NCI-H345 treated with DMSO at 0.1 percent for 48 hours (cell line): ENCODE measurements at regions not wholly inside any gene's neighbourhood (a gene's known extent, or its start where the extent isn't known, plus 50 kb on each side); places are given as distances from the start of the nearest gene placed in this dataset.

Experiments
- DNase-seq: peaks from one replicate; lab custom pipeline; 2025; ENCODE audit not compliant: unreplicated experiment; lab: John Stamatoyannopoulos, UW

DNA sequence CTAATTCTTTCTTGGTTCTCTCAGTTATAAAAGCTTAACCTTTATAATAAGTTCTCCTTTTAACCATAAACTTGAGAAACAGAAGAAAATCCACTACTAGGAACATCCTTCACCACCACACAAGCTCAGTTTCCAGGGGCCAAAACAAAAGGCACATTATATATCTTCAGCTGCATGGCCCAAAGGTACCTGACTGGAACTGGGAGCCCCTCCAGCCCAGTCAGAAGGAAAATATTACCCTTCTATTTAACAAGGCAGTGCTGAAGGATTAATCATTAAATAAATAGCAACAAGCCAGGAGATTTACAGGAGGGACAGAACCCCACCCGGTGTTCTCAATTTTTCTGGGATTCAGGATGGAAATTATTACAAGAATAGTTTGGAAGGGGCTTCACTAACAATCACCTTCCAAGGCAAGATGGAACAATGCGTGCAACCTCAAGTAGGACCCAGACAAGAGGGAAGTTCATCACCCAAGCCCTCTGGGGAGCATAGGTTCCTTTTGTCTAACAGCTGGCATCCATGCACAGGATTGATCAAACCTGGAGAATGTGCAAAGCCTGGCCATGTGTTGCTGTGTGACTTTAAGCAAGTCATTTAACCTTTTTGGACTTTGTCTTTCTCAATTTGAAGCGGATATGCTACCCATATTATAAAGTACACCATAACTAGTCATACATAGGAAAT is 159.6 kb upstream of the SETBP1 start:
- DNase-seq = no peak

DNA sequence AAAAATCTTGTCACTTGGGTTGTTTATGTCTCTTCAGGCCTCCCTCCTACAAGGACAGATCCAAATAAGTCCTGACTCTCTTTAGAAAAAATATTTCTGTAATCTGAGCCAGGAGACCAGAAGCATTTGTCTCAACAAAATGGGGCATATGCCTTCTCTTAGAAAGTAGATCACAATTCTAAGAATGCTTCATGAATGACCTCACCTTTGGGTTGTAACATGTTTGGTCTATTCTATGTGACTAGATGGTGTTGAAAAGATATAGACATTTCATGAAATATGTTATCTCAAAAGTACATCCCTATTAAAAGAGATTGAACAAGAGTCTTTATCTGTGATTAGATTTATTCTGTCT is 159.0 kb upstream of the SETBP1 start:
- DNase-seq = no peak

DNA sequence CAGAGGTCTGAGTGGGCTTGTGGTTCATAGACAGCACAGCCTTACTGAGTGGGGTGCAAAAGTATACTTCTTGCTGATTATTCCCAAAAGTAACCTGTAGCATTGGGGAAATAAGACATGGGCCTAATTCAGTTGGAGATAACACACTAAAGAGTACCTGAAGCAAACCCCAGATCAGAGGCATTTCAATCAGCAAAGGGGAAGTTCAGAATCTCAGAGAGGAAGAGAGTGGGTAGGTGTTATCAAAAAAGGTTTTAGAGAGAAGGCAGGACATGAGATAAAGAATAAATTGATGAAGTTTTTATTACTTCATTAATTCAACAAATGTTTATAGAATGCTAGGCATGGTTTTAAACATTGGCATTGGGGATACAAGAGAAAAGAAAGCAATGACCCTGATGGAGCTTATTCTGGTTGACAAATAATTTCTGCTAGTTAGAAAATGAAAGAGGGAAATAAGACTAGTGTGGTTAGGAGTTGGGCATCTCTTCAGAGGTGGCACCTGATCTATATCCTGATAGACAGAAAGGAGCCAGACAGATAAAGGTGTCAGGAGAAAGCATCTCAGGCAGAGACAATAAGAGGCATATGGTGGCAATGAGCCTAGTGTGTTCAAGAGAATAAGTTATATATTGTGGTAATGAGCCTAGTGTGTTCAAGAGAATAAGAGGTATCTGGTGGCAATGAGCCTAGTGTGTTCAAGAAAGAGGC is 153.8 kb upstream of the SETBP1 start:
- DNase-seq = no peak

DNA sequence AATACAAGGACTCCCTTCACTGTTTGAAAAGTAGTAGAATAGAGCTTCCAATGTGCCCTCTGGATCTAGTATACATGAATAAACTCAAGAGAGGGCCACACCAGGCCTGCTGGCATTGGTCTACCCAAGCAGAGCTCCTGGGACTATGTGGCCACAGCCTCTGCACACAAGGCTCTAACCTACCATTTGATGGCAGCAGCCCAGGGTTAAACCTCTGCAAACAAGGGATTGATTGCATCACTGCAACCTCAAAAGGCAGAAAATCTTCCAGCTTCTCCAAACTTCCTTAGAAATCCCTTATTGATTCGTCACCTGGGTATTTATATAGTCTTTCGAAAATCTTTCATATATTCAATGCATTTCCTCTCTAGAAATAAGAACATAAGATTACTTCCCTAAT is 147.6 kb upstream of the SETBP1 start:
- DNase-seq = no peak

DNA sequence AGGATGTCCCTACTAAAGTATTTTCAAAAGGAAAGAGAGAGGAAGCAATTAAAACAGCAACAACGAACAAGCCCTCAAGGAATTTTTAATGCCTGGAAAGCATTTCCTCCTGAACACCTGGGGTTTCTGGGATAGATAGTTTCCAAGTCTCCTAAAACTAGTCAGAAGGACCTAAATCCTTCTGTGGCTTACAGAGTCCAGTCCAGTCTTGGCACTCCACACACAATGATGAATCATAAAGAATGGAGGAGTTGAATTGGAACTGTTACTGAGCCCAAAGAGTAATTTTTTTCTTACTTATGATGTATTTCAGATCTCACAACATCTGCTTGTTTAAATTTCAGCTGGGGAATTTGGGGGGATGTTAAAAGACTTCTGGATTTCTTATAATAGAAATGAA is 144.6 kb upstream of the SETBP1 start:
- no peak for DNase-seq

DNA sequence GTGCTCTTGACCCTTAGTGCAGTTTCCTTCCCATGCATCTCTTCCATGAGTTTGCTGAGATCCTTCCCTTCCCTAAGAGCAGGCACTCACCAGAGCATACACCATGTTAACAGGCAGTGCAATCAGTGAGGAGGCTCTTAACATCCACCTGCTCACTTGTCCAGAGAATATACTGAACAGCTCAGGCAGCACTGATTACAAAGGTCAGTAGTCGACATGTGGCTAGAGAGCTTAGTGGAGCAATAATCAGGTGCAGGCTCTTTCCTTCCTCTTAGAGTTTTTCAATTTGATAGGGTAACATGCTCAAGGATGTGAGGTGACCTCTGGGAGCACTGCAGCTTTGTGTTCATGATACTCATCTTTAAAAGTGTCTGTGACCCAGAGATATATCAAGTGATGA is 144.1 kb upstream of the SETBP1 start:
- no peak for DNase-seq

DNA sequence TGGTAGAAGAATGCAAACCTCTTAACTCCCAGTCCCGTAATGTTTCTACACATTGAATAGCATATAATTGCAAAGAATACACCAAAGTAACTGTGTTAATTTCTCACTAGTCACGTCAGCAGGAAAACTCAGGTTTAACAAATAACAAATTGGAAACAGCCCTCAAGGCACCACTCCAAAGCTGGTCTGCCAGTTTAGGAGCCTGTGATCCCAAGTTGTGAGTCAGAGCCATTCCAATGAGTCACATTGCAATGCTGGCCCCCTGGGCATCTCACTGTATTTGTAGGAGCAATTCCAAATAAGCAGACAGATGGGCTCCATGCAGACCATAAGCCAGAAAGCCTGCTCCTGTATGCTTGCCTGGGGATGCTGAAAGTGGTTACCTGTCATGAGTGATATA is 143.2 kb upstream of the SETBP1 start:
- DNase-seq = no peak

DNA sequence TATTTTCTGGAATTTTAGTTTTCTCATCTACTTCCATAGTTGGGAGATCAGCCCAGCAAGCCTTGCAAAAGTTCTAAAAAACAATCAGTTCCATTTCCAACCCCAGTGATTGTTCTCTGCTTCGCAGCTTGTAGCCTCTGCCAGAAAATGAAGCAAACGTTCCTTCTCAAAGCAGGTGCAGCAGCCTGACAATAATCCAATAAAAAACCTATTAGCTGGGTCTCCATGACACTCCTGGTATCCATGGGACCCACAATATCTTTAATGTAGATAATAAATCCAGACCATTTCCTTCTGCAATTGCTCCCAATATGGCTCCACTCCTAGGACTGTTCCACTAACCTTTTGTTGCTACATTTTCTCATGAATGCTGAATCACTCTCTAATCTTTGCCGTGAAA is 140.8 kb upstream of the SETBP1 start:
- DNase-seq = no peak

DNA sequence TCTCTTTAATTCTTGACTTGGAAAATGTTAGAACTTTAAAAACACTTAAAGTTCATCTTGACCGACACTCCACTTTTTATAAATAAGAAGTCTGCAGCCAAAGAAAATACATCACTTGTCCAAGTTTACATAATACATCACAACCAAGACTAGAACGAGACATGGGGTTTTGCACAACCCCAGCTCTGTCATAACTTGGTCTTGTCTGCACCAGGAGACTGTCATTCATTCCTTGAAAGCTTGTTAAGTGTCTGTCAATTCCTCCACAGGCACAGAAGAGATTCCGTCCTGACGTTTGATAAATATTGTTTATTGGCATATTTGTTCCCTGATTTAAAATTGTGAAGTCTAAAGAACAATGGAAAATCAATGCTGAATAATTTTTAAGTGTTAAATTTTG is 139.5 kb upstream of the SETBP1 start:
- DNase-seq = no peak

DNA sequence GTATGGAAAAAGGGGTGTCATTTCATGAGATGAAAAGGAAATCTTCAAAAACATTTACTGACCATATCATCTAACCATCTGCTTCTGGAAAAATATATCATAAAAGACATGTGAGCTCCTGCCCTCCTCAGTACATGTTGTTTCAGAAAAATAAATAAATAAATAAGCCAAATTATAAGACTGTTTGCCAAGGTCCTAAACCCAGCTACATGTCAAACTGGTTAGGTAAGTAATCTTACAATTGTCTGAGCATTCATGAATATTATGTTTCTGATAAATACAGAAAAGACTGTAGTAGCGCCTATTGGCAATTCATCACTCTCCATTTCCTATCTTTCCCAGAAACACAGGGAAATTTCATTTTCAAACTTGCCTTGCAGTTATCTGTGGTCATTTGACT is 138.9 kb upstream of the SETBP1 start:
- no peak for DNase-seq

DNA sequence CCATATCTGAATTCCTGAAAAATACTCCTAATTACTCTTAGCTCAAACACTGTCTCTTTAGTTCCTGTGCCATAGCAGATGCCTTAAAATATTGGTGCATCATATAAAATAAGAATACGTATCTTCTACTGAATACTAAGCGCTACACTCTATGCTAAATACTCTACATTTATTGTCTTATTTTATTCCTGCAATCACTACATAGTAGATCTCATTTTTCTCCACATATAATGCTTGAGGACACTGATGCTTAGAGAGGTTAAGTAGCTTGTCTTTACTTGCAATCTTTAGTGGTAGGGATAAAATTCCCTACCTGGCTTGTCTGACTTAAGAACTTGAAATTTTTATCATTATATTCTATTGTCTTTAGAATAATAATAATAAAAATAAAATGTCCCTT is 137.3 kb upstream of the SETBP1 start:
- no peak for DNase-seq

DNA sequence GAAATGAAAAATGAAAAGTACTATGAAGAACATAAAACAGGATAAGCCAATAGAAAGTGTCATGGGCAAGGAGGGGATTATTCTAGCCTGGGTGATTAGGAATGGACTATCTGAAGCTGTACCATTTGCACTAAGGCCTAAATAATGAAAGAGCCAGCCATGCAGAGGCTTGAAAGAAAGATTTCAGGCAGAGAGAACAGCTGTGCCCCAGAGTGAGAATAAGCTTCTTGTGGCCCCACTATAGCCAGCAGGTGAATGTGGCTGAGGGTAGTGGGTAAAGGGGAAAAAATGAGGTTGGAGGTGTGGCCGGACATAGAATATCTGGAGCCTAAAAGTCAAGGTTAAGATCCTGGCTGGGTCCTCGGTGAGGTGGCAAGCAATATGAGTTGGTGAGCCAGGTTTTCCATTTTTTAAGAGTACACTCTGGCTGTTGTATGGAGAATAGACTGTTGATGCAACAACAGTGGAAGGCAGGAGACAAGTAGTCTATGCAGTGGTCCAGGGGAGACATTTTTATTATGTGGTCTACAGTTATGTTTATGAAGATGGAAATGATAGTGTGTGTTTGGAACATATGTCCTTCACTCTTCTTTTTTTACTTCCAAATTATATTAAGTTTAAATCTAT is 135.2 kb upstream of the SETBP1 start:
- no peak for DNase-seq

DNA sequence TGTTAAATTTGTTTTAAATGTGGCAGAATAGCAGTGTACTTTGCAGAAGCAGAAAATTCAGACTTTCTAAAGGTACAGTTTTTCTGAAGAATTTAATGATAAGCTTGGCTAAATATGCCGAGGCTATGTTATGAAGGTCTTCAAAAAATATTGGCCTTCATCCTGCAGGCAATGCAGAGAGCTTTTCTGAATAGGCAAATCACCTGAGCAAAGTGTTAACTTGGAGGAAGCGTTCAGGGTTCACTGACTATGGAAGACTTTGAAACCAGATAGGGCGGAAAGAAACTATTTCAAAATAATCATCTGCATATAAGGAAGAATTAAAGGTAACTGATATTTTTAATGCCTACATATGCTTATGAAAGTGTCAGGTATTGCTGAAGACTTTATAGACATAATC is 133.7 kb upstream of the SETBP1 start:
- DNase-seq = no peak

DNA sequence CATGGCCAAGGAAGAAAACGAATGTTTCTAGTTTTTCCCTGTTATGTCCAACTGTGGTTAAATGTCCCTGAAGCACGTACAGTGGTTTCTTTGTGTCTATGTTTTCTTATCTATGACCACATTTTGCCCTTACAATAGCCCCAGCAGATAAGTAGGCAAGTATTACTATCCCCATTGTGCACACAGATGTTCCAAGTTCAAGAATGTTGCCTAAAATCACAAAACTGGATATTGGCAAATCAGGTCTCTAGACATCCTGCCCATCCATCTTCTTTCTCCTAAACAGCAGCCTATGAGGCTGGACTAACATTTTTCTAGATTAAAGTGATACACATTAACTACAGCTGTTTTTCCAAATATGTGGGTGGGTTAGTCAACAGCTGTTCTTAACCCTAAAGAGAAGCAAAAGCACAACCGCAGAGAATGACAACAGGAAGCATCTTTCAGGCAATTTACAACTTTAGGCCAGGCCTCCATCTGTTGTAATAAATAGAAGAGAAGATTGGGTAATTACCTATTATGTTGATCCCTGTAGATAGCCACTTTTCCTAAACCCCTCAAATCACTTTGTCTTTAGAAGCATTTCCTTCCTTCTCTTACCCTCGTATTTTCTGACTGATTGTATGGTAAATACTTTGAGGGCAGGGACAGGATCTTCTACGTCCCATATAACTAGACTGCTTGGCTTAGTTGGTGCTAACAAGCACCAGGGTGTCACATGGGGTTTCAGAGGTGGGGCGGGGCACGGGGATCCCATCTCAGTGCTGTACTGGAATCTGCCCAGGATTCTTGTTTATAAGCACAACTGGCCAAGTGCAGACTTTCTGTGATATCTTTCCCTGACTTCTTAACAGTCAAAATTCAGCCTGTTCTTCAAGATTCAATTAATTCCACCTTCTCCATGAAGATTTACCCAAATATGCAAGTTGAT is 132.1 kb upstream of the SETBP1 start:
- no peak for DNase-seq

DNA sequence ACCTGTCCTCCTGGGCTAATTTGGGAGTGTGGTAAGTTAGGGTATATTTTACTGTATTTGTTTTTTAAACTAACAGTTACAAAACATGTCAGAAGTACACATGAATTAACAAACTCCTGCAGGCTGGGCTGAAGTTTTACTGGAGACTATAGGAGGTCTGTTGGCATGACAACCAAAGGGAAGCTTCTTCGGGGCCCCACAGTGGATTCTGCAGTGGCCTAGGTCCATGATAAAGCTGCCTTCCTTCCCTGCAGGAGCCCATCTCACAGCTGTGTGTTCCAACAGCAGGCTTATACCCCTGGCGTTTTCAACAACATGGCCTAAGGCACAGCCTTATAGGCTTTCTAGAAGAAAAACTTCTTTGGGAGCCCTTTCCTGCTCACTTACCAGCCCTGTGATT is 128.0 kb upstream of the SETBP1 start:
- no peak for DNase-seq

DNA sequence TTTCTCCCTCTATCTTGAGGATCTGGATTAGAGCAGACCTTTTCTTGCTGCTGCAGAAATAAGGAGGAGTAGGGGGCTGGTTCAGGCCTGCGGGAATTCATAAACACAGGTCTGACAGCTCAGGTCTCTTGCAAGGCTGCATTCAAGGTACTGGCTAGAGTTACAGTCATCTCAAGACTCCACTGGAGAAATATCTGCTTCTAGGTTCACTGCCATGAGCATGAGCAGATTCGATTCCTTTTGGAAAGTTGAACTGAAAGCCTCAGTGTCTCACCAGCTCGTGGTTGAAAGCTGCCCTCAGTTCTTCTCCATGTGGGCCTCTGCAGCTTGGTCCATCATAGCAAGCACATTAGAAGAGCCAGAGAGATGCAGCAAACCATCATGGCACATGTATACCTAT is 124.4 kb upstream of the SETBP1 start:
- no peak for DNase-seq

DNA sequence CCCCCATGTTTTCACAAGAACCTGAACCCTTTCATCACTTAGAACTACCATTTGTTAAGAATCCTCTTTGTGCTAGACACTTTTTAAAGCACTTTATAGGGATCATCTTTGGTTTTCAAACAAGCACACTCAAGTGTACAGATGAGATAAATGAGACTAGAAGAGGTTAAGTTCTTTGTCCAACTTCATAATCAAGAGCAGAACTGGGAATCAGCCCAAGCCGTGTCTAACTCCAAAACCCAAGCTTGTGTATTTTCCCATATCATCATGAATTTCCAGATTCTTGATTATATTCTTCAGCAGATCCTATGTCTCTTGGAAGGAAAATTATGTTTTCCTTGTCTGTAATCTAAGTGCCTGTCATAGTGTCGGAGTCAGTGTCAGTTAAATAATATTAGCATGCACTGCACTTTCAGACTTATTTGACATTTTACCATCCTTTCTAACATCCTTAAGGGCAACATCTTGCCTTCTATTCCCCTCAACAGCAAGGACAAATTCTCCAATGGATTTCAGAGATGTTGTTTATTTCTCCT is 123.0 kb upstream of the SETBP1 start:
- no peak for DNase-seq

DNA sequence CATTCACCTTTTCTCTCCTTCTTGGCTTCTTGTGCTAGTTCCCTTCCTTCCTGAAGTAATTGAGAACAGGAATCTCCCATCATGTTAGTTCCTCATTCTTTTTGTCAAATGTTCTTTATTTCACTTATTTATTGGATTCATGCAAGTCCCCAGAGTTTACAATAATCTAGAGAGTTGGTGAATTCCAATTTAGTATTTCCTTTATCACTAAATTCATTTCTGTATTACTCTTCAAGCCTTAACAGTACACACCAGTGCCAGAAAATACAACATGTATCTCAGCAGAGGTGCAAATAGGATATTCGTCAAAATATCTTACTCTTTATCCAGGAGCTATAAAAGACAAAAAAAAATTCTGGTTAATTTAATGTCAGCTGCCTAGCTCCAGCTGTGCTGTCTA is 121.9 kb upstream of the SETBP1 start:
- no peak for DNase-seq

DNA sequence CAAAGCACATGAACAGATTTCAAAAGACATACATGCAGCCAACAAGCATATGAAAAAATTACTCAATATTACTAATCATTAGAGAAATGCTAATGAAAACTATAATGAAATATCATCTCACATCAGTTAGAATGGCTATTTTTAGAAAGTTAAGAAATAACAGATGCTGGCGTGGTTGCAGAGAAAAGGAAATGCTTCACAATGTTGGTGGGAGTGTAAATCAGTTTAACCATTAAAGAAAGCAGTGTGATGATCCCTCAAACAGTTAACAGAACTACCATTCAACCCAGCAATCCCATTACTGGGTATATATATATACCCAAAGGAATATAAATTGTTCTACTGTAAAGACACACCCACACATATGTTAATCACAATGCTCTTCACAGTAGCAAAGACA is 117.7 kb upstream of the SETBP1 start:
- no peak for DNase-seq

DNA sequence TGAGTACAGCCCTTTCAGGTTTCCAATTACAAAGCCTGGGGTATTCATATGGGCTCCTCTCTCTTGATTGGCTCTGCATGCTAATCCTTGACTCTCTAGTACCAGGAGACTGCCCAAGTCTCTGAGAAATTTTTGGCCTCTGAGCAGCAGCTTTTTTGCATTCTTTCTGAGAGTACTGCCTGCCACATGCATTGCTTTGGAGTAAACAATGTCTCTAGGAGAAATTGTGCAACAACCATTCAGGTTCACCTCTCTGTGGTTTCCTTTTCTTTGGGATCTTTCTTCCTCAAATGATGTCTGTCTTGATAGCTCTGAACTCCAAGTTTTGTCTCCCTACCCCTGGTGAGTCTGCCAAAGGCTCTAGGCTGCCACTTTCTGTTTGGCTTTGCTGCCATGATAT is 115.8 kb upstream of the SETBP1 start:
- no peak for DNase-seq

DNA sequence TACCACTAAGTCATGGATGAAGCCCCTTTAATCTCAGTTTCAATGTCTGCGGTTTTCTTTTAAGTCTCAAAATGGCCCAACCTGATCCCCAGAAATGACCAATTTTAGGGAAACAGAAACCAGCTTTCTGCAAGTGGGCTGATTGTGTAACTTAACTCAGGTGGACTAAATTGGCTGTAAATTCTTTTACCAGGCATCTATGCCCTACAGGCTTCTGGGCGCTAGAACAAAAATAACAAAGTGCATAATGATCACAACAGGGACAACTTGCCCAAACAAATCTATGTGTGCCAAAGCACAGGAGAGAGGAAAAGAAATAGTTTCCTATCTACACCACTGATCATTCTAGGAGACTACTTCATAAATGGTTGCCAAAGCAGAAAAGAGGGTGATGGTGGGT is 112.3 kb upstream of the SETBP1 start:
- DNase-seq = no peak
